GM10248 (cell line): ENCODE measurements at regions not wholly inside any gene's neighbourhood (a gene's known extent, or its start where the extent isn't known, plus 50 kb on each side); places are given as distances from the start of the nearest gene placed in this dataset.
"Not testable (repeated sequence)": the region's sequence is repeated elsewhere in the genome, so short reads cannot be mapped to it uniquely, and the experiment has no call there.

Source experiments
- CTCF ChIA-PET: fragments of 300-600 bp; sonication (Branson Sonifier 250); formaldehyde crosslinking; extraction: SDS; loops from one replicate; lab custom pipeline; 2021; ENCODE audit warnings: antibody characterized with exemption; lab: Yijun Ruan, JAX
- POLR2A ChIA-PET: fragments of 350-650 bp; sonication (Branson Sonifier 250); formaldehyde crosslinking; extraction: SDS; loops from one replicate; lab custom pipeline; 2020; ENCODE audit warnings: antibody characterized with exemption; lab: Yijun Ruan, JAX
- DNase-seq: peaks from one replicate; pipeline ENCODE4 v3.0.0; 2012; ENCODE audit errors: extremely low spot score
- TF ChIP-seq, protein P1 (sequence below): IDR thresholded peaks from 2 replicates; pipeline ENCODE4 v1.5.1; 2012; ENCODE audit warnings: mild to moderate bottlenecking, low read depth; ENCODE audit errors: extremely low read depth, missing control alignments, control extremely low read depth

- CTCF ChIA-PET = interaction anchor here (1.6 kb wide), 1 partner anchor 12 kb away, joined by 5 read pairs; no protein-coding TSS in a partner anchor
- POLR2A ChIA-PET = no interaction called here
- no peak for DNase-seq
- TF ChIP-seq, protein P1, sequence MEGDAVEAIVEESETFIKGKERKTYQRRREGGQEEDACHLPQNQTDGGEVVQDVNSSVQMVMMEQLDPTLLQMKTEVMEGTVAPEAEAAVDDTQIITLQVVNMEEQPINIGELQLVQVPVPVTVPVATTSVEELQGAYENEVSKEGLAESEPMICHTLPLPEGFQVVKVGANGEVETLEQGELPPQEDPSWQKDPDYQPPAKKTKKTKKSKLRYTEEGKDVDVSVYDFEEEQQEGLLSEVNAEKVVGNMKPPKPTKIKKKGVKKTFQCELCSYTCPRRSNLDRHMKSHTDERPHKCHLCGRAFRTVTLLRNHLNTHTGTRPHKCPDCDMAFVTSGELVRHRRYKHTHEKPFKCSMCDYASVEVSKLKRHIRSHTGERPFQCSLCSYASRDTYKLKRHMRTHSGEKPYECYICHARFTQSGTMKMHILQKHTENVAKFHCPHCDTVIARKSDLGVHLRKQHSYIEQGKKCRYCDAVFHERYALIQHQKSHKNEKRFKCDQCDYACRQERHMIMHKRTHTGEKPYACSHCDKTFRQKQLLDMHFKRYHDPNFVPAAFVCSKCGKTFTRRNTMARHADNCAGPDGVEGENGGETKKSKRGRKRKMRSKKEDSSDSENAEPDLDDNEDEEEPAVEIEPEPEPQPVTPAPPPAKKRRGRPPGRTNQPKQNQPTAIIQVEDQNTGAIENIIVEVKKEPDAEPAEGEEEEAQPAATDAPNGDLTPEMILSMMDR = no peak
Measured at GRCh38 chr11:127800989-127801688, 786.2 kb downstream of the ETS1 start.

DNA sequence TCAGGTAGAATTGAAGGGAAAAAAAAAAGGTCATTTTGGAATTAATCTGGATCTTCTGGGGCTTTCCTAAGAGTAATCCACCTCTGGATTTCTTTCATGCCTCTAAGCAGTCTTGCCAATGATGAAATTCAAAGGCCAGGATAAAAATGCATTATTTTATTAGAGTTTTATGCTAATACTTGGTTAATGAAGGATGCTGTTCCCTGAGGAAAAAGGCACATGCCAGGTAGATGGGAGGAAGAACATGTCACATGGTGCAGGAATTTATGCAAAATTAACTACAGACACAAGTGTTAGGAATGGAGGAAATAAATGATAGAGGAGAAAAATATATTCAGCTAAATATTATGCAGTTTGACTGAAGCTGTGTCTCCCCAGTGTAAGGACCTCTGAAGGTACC, 792.0 kb downstream of the ETS1 start:
- TF ChIP-seq, protein P1 = no peak
- CTCF ChIA-PET = no interaction called here
- POLR2A ChIA-PET = no interaction called here
- DNase-seq = no peak

GRCh38 chr11:127791844-127792243, 791.3 kb upstream of the KIRREL3 start:
- TF ChIP-seq, protein P1 = no peak
- ChIA-PET POLR2A (no interaction called here), CTCF (no interaction called here)
- no peak for DNase-seq

- DNase-seq = no peak
- CTCF ChIA-PET = no interaction called here
Measured at GRCh38 chr11:127790592-127790991, 790.0 kb upstream of the KIRREL3 start.

DNA sequence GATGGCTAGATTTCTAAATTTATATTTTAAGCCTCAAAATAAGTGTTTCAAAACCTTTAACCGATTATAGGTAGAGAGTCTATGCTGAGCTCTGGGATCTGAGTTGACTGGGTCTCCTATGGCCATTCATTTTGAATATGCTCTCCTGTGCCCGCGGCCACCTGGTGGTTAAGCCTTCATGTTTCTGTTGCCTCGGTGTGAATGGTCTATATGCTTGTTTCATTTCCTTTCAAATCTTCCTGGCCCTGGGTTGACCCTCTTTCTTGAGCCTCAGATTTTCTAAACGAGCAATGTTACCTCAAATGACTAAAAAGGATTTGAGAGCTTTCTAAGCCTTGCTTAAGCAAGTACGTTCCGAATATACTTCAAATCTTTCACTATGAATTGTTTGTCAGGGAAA, 789.4 kb upstream of the KIRREL3 start:
- no peak for DNase-seq
- CTCF ChIA-PET = no interaction called here

More at GRCh38 chr11:127790592-127790991, 790.0 kb upstream of the KIRREL3 start:
- TF ChIP-seq, protein P1 = no peak
- POLR2A ChIA-PET = no interaction called here

DNA sequence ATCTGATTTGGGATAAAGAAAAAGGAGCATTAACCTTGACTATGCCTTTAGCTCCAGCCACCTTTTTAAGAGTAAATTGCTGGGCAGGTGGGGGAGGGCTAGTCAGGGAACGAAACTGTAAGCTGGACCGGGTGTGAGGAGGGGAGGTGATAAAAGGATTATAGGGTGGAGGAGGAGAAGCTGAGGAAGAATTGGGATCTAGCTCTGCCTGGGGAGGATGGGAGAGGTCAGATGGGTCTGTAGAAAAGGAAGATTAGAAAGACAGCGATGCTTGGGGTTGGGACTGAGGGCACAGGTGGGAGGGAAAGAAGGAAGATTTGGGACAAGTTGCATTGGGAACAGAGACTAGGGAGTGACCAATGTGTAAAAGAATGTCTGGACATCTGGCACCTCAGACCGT, 772.4 kb upstream of the KIRREL3 start:
- POLR2A ChIA-PET, DNase-seq, CTCF ChIA-PET: not testable (repeated sequence)

More for the DNA sequence above, 789.4 kb upstream of the KIRREL3 start:
- POLR2A ChIA-PET = no interaction called here
- TF ChIP-seq, protein P1 = no peak

DNA sequence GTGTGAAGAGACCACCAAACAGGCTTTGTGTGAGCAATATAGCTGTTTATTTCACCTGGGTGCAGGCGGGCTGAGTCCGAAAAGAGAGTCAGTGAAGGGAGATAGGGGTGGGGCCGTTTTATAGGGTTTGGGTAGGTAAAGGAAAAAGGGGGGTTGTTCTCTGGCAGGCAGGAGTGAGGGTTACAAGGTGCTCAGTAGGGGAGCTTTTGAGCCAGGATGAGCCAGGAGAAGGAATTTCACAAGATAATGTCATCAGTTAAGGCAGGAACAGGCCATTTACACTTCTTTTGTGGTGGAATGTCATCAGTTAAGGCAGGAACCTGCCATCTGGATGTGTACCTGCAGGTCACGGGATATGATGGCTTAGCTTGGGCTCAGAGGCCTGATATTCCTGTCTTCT, 768.4 kb upstream of the KIRREL3 start:
- DNase-seq, CTCF ChIA-PET, POLR2A ChIA-PET: not testable (repeated sequence)
